Body of pancreas (tissue), 4 donors: ENCODE measurements at regions not wholly inside any gene's neighbourhood (a gene's known extent, or its start where the extent isn't known, plus 50 kb on each side); places are given as distances from the start of the nearest gene placed in this dataset.

Experiments
- POLR2A ChIP-seq, 3 donors: fragments of 450-650 bp; IDR thresholded peaks; one replicate each; pipeline ENCODE4 v1.6.1; 2016; ENCODE audit warnings: antibody characterized with exemption in 3 of 3, mild to moderate bottlenecking in 2 of 3
- TF ChIP-seq, protein P1 (sequence below), 7 experiments: fragments of 450-650 bp in 4 of 7; fragments of 200-600 bp in 3 of 7; sonication (generic) in 3 of 7; IDR thresholded peaks; one replicate each; pipeline ENCODE4 v1.5.1; 2016 to 2019; ENCODE audit warnings: antibody characterized with exemption in 7 of 7

DNA sequence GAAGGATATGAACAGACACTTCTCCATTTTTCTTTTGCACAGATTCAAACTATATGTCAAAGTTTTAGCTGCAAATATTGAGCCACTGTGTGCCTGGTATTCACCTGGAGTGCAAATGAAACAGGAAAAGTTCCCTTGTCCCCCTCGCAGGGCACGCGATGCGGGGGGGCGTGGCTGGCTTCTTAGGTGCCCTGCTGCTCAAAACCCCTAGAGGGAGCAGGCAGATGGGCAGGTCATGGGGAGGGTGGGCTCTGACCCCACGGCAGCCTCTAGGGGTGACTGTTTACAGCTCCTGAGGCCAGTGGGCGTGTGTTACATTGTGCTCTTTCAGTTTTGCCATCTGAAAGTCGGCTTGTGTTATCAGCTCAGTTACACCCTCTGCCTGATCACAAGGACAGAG is 931.2 kb upstream of the B3GALT2 start:
- TF ChIP-seq POLR2A (IDR thresholded peaks at IDR 0.05), result no peak
- TF ChIP-seq, protein P1, sequence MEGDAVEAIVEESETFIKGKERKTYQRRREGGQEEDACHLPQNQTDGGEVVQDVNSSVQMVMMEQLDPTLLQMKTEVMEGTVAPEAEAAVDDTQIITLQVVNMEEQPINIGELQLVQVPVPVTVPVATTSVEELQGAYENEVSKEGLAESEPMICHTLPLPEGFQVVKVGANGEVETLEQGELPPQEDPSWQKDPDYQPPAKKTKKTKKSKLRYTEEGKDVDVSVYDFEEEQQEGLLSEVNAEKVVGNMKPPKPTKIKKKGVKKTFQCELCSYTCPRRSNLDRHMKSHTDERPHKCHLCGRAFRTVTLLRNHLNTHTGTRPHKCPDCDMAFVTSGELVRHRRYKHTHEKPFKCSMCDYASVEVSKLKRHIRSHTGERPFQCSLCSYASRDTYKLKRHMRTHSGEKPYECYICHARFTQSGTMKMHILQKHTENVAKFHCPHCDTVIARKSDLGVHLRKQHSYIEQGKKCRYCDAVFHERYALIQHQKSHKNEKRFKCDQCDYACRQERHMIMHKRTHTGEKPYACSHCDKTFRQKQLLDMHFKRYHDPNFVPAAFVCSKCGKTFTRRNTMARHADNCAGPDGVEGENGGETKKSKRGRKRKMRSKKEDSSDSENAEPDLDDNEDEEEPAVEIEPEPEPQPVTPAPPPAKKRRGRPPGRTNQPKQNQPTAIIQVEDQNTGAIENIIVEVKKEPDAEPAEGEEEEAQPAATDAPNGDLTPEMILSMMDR (IDR thresholded peaks at IDR 0.05), result no peak
